ENCODE measurements at regions not wholly inside any gene's neighbourhood (a gene's known extent, or its start where the extent isn't known, plus 50 kb on each side); places are given as distances from the start of the nearest gene placed in this dataset.
"Not testable (repeated sequence)": the region's sequence is repeated elsewhere in the genome, so short reads cannot be mapped to it uniquely, and the experiment has no call there.

DNA sequence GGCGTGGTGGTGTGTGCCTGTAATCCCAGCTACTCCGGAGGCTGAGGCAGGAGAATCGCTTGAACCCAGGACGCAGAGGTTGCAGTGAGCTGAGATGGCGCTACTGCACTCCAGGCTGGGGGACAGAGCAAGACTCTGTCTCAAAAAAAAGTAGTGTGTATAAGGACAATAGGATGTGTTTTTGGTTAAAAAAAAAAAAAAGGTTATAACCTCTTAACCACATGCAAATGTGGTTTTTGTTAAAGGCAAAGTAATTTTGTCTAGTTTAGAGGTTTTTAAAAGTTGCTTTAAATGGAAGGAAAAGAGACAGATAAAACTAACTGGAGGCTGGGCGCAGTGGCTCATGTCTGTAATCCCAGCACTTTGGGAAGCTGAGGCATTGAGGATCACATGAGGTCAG, 92.8 kb upstream of the ACSL3 start:
- not testable (repeated sequence) for TF ChIP-seq ZNF274 (IDR thresholded peaks at IDR 0.05; ENCODE audit: low read depth, low read length); YY1 (IDR thresholded peaks at IDR 0.05; ENCODE audit: insufficient read depth, insufficient read length); SUZ12 (IDR thresholded peaks at IDR 0.05; ENCODE audit: extremely low read depth, insufficient read depth, insufficient read length)
